Type B pancreatic cell (in vitro differentiated cells): ENCODE measurements at regions not wholly inside any gene's neighbourhood (a gene's known extent, or its start where the extent isn't known, plus 50 kb on each side); places are given as distances from the start of the nearest gene placed in this dataset.

Source experiments
- DNase-seq: peaks from one replicate; pipeline ENCODE4 v3.0.0; 2021; ENCODE audit warnings: mixed read lengths; ENCODE audit not compliant: unreplicated experiment; ENCODE audit errors: extremely low spot score
- H3K27ac Mint-ChIP-seq: 2 replicates; pipeline ENCODE4 v1.8.0; 2021; ENCODE audit warnings: mild to moderate bottlenecking, mixed read lengths
- H3K27me3 Mint-ChIP-seq: 2 replicates; pipeline ENCODE4 v1.8.0; 2021; ENCODE audit warnings: mixed read lengths
- H3K36me3 Mint-ChIP-seq: 2 replicates; pipeline ENCODE4 v1.8.0; 2021; ENCODE audit warnings: mixed read lengths
- H3K4me1 Mint-ChIP-seq: one replicate; pipeline ENCODE4 v1.8.0; 2021; ENCODE audit warnings: mixed read lengths; ENCODE audit not compliant: unreplicated experiment
- H3K4me3 Mint-ChIP-seq: 2 replicates; pipeline ENCODE4 v1.8.0; 2021; ENCODE audit warnings: mild to moderate bottlenecking, mixed read lengths
- H3K9me3 Mint-ChIP-seq: 2 replicates; pipeline ENCODE4 v1.8.0; 2021; ENCODE audit warnings: mixed read lengths
- TF ChIP-seq, protein P1 (sequence below): fragments of 200-600 bp; sonication (generic); conservative IDR thresholded peaks from 2 replicates; pipeline ENCODE4 v1.5.0; 2021; ENCODE audit warnings: antibody characterized with exemption, mild to moderate bottlenecking

DNA sequence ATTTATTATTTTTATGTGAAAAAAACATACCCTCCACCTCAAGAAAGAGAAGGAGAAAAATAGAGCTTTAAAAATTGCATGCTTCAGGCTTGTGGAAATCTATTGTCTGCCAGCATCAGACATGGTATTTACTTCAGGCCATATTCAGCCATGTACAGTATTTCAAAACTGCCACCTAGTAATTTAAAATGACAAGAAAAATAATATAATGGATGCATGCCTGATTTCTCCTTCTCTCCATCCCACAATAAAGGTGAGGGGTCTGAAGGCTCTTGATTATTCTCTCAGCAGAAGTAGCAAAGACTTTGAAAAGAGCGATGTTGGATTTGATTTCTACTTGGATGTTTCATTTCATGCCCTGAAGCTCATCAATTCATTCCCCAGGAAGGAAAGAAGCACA is 250.7 kb downstream of the TBC1D4 start:
- H3K9me3 Mint-ChIP-seq: no peaks in the 10 kb centered on the region
- peaks cover 5% of the 10 kb centered on the region for H3K4me1 Mint-ChIP-seq
- H3K36me3 Mint-ChIP-seq: no peaks in the 10 kb centered on the region
- DNase-seq: no peak
- no peak overlapping the region for H3K4me3 Mint-ChIP-seq
- TF ChIP-seq, protein P1, sequence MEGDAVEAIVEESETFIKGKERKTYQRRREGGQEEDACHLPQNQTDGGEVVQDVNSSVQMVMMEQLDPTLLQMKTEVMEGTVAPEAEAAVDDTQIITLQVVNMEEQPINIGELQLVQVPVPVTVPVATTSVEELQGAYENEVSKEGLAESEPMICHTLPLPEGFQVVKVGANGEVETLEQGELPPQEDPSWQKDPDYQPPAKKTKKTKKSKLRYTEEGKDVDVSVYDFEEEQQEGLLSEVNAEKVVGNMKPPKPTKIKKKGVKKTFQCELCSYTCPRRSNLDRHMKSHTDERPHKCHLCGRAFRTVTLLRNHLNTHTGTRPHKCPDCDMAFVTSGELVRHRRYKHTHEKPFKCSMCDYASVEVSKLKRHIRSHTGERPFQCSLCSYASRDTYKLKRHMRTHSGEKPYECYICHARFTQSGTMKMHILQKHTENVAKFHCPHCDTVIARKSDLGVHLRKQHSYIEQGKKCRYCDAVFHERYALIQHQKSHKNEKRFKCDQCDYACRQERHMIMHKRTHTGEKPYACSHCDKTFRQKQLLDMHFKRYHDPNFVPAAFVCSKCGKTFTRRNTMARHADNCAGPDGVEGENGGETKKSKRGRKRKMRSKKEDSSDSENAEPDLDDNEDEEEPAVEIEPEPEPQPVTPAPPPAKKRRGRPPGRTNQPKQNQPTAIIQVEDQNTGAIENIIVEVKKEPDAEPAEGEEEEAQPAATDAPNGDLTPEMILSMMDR: no peak
- H3K27ac Mint-ChIP-seq: no peak overlapping the region
- H3K27me3 Mint-ChIP-seq: no peaks in the 10 kb centered on the region

DNA sequence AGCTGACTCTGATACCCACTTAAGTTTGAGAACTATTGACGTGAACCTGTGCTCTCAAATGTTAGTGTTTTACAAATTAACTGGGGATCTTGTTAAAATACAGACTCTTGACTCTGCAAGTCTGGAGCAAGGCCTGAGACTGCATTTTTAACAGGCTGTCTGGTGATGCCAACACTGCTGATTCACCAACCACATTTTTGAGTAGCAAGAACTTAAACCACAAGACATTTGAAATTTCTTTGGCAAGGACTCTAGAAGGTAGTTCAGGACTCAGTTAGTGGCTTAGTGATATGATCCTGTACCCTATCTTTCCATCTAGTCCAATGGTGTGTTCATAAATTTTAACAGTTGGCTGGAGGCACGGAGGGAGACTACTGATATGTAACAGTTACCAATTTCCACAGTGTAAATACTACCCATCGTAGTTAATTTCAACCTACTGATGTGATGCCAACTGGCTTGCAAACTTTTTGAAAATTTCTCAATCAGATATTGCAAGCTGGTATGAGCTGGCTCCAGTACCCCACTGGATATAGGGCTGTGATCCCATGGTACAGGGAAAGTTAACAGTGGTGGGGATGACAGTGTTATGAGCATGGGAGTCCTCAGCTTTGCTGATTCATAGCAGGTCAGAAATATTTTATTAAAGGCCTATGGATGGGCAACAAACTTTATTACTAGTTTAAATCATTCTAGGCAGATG is 255.1 kb downstream of the TBC1D4 start:
- Mint-ChIP-seq H3K36me3 (no peaks in the 10 kb centered on the region), H3K4me3 (no peak overlapping the region), H3K9me3 (no peaks in the 10 kb centered on the region), H3K27me3 (peaks cover 5% of the 10 kb centered on the region), H3K4me1 (peaks cover 5% of the 10 kb centered on the region), H3K27ac (no peak overlapping the region)
- no peak for DNase-seq
- TF ChIP-seq, protein P1: no peak

DNA sequence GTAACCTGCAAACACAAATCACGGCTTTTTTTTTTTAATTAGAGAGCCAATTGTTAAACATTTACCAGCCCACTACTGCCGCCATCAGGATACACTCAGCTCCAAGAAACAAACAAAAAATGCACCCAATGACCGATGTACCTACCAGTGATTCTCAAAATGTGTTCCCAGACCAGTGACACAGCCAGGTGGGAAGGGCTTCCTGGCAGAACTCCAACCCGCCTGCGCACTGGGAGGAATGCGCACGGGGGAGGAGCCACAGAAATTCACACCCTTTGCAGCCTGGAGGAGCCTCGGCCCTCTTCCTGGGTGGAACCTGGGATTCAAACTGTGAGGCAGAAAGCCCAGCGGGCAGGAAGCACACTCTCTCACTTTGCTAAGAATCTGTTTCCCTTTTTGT is 255.9 kb downstream of the TBC1D4 start:
- Mint-ChIP-seq H3K4me3 (no peak overlapping the region), H3K9me3 (no peaks in the 10 kb centered on the region), H3K4me1 (peaks cover 5% of the 10 kb centered on the region), H3K27ac (no peak overlapping the region), H3K27me3 (peaks cover 9% of the 10 kb centered on the region), H3K36me3 (no peaks in the 10 kb centered on the region)
- no peak for DNase-seq
- TF ChIP-seq, protein P1: no peak

DNA sequence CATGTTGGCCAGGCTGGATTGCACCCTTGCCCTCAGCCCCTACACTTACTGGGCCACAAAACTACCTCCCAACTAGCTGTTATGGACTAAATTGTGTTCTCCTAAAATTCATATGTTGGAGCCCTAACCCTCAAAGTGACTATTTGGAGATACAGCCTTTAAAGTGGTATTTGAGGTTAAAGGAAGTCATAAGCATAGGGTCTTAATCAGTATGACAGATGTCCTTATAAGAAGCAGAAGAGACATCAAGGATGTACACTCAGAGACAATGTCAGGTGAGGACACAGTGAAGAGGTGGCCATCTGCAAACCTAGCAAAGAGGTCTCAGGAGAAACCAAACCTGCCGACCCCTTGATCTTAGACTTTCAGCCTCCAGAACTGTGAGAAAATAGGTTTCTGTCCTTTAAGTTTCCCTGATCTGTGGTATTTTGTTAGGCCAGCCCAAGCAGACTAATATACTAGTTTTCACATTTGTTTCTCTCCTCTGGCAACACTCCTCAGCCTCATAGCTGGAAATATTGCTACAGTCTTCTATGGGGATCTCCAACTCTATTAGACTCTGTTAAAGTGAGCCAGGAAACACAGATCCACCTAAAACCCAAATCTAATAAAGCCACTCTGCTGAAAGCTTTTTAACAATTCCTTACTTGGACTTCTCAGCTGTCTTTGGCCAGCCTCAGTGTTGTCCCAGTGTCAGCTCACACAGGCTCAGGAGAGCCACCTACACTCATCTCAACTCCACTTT is 256.5 kb downstream of the TBC1D4 start:
- no peaks in the 10 kb centered on the region for H3K36me3 Mint-ChIP-seq

DNA sequence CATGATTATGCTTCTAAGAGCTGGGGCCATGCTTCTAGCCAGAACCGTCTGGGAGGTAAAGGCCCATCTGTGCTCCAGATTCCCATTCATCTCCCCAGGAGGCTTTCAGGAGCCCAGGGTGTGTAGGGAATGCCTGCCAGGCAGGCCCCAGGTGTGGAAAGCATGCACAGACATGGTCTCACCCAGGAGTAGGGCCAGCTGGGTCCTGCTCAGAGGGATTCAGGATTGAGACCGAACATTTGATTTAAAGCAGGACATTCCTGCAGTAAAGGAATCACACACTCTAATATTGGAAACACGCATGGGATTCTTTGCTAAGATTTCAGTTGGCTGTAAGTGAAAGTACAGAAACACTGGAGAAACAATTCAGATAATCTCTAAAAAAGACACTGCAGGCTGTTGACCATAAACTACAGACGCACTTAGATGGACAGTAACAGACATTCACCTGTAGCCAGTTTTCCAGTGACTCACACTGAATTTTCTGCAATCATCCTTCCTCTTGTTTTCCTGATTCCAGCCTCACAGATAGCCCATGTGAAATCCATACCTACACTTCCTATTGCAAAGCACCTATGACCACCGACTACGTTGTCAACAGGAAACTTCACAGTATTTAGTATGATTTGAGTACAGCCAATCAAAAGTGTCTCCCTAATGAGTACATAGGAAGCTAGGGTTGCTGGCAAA is 257.8 kb downstream of the TBC1D4 start:
- no peak for DNase-seq
- TF ChIP-seq, protein P1: no peak
- Mint-ChIP-seq H3K4me3 (no peak overlapping the region), H3K36me3 (peaks cover 3% of the 10 kb centered on the region), H3K27ac (no peak overlapping the region), H3K9me3 (no peaks in the 10 kb centered on the region), H3K27me3 (peaks cover 21% of the 10 kb centered on the region), H3K4me1 (peaks cover 13% of the 10 kb centered on the region)

More for the DNA sequence above, 256.5 kb downstream of the TBC1D4 start:
- no peaks in the 10 kb centered on the region for H3K9me3 Mint-ChIP-seq
- TF ChIP-seq, protein P1: no peak
- H3K4me1 Mint-ChIP-seq: peaks cover 5% of the 10 kb centered on the region
- no peak overlapping the region for H3K27ac Mint-ChIP-seq
- H3K27me3 Mint-ChIP-seq: peaks cover 15% of the 10 kb centered on the region
- DNase-seq: no peak
- H3K4me3 Mint-ChIP-seq: no peak overlapping the region
